ENCODE measurements at regions not wholly inside any gene's neighbourhood (a gene's known extent, or its start where the extent isn't known, plus 50 kb on each side); places are given as distances from the start of the nearest gene placed in this dataset.

- TF ChIP-seq KLF9 (tag by site-specific recombination; IDR thresholded peaks at IDR 0.05; ENCODE audit: low read depth) (no peak), ZNF148 (tag by site-specific recombination; IDR thresholded peaks at IDR 0.05; ENCODE audit: borderline replicate concordance) (no peak)
Measured at GRCh38 chr18:34085140-34085739, 139.5 kb downstream of the NOL4 start.

Data from HEK293 (cell line).